ENCODE measurements at regions not wholly inside any gene's neighbourhood (a gene's known extent, or its start where the extent isn't known, plus 50 kb on each side); places are given as distances from the start of the nearest gene placed in this dataset.
"Not testable (repeated sequence)": the region's sequence is repeated elsewhere in the genome, so short reads cannot be mapped to it uniquely, and the experiment has no call there.

DNA sequence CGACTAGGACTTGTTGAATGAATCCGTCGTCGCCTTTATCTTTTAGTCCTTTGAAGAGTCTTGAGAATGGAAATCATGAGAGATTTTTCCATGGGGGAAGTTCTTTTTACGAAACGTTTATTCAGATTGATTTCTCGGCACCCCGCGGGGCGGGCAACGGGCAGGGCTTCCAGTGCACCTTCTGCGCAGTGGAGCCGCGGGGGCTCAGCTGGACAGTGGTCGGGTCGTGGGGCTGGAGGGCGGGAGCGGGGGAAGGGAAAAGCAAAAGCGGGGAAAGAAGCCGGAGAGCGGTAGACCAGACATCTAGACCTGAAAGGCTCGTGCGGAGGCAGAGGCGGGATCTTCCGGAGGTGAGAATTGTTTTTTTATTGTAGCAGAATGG lies 103.0 kb downstream of the NBPF11 start:
- H2AFZ ChIP-seq (ENCODE audit: low read depth, low read length, poor library complexity, severe bottlenecking); POLR2A ChIA-PET; H4K20me1 ChIP-seq (ENCODE audit: insufficient read depth); H3K4me1 ChIP-seq (ENCODE audit: control insufficient read depth in 1 of 2, insufficient read depth in 2 of 2, low read length in 2 of 2); H3K9me3 ChIP-seq (ENCODE audit: control insufficient read depth in 1 of 2, insufficient read depth in 1 of 2, low read depth in 1 of 2, low read length in 2 of 2); BruUV-seq (replicated peaks); intact Hi-C loops (cut with micrococcal nuclease); H3K27ac ChIP-seq (ENCODE audit: low read depth, low read length); H3K27me3 ChIP-seq (ENCODE audit: insufficient read depth, low read length); RAD21 ChIA-PET (ENCODE audit: low non-redundant PET in 1 of 2, low total read pairs in 2 of 2, uncharacterized antibody in 2 of 2, unreplicated experiment in 2 of 2); H3K36me3 ChIP-seq (ENCODE audit: control insufficient read depth in 1 of 2, insufficient read depth in 2 of 2, low read length in 2 of 2); H3K9ac ChIP-seq (ENCODE audit: low read length); ATAC-seq; H3K9me2 ChIP-seq (ENCODE audit: insufficient read depth); H3K4me2 ChIP-seq (ENCODE audit: low read length); H3K79me2 ChIP-seq (ENCODE audit: insufficient read depth, low read length); DNase-seq (ENCODE audit: low read depth, low spot score); CTCF ChIA-PET; H3K4me3 ChIP-seq (replicated peaks in 1 of 2; ENCODE audit: low read depth in 1 of 2, low read length in 2 of 2): not testable (repeated sequence)

DNA sequence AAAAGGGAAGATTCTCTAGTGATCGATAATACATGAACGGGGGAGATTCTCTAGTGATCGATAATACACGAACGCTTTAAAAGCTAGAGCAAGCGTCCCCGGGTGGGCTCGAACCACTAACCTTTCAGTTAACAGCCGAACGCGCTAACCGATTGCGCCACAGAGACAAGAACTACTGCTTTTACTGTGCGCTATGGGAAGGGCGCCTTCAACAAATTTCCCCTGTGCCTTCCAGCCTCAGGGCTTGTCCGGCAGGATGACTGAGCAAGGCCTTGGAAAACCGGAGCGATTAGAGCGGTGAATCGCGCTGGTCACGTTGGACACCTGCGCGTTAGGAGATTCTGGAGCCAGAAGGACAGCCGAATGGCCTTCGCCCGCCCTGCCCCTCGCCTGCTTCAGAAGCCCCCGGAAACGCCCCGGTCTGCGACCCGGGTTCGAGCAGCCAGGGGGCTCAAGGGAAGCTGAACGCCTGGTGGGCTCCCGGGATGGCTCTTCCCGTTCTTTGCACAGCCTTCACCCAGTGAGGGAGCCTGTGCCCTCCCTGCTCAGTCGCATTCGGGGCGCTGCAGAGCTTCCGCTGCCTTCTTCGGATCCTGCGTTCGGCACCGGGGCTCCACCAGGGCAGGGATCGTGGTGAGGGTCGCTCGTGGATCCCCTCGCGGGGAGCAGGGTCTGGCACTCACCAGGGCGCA lies 103.5 kb downstream of the NBPF11 start:
- ATAC-seq; H3K79me2 ChIP-seq (ENCODE audit: insufficient read depth, low read length); H3K9me3 ChIP-seq (ENCODE audit: control insufficient read depth in 1 of 2, insufficient read depth in 1 of 2, low read depth in 1 of 2, low read length in 2 of 2); POLR2A ChIA-PET; H3K27ac ChIP-seq (ENCODE audit: low read depth, low read length); H2AFZ ChIP-seq (ENCODE audit: low read depth, low read length, poor library complexity, severe bottlenecking); H3K36me3 ChIP-seq (ENCODE audit: control insufficient read depth in 1 of 2, insufficient read depth in 2 of 2, low read length in 2 of 2); BruUV-seq (replicated peaks); H3K4me2 ChIP-seq (ENCODE audit: low read length); H3K9me2 ChIP-seq (ENCODE audit: insufficient read depth); RAD21 ChIA-PET (ENCODE audit: low non-redundant PET in 1 of 2, low total read pairs in 2 of 2, uncharacterized antibody in 2 of 2, unreplicated experiment in 2 of 2); H3K9ac ChIP-seq (ENCODE audit: low read length); H3K27me3 ChIP-seq (ENCODE audit: insufficient read depth, low read length); H3K4me3 ChIP-seq (replicated peaks in 1 of 2; ENCODE audit: low read depth in 1 of 2, low read length in 2 of 2); DNase-seq (ENCODE audit: low read depth, low spot score); CTCF ChIA-PET; H3K4me1 ChIP-seq (ENCODE audit: control insufficient read depth in 1 of 2, insufficient read depth in 2 of 2, low read length in 2 of 2); intact Hi-C loops (cut with micrococcal nuclease); H4K20me1 ChIP-seq (ENCODE audit: insufficient read depth): not testable (repeated sequence)

- H3K4me1 ChIP-seq (ENCODE audit: control insufficient read depth in 1 of 2, insufficient read depth in 2 of 2, low read length in 2 of 2); RAD21 ChIA-PET (ENCODE audit: low non-redundant PET in 1 of 2, low total read pairs in 2 of 2, uncharacterized antibody in 2 of 2, unreplicated experiment in 2 of 2); H3K4me2 ChIP-seq (ENCODE audit: low read length); H3K79me2 ChIP-seq (ENCODE audit: insufficient read depth, low read length); H3K9me2 ChIP-seq (ENCODE audit: insufficient read depth); POLR2A ChIA-PET; H4K20me1 ChIP-seq (ENCODE audit: insufficient read depth); ATAC-seq; DNase-seq (ENCODE audit: low read depth, low spot score); H3K9ac ChIP-seq (ENCODE audit: low read length); H3K4me3 ChIP-seq (replicated peaks in 1 of 2; ENCODE audit: low read depth in 1 of 2, low read length in 2 of 2); CTCF ChIA-PET; BruUV-seq (replicated peaks); H3K27me3 ChIP-seq (ENCODE audit: insufficient read depth, low read length); H2AFZ ChIP-seq (ENCODE audit: low read depth, low read length, poor library complexity, severe bottlenecking); H3K9me3 ChIP-seq (ENCODE audit: control insufficient read depth in 1 of 2, insufficient read depth in 1 of 2, low read depth in 1 of 2, low read length in 2 of 2); intact Hi-C loops (cut with micrococcal nuclease); H3K27ac ChIP-seq (ENCODE audit: low read depth, low read length); H3K36me3 ChIP-seq (ENCODE audit: control insufficient read depth in 1 of 2, insufficient read depth in 2 of 2, low read length in 2 of 2): not testable (repeated sequence)
Observed at GRCh38 chr1:148045872-148046271, 106.2 kb downstream of the NBPF11 start.

GRCh38 chr1:148044495-148044894 lies 107.6 kb downstream of the NBPF11 start:
- intact Hi-C loops (cut with micrococcal nuclease); H3K9ac ChIP-seq (ENCODE audit: low read length); BruUV-seq (replicated peaks); DNase-seq (ENCODE audit: low read depth, low spot score); CTCF ChIA-PET; H3K9me2 ChIP-seq (ENCODE audit: insufficient read depth); RAD21 ChIA-PET (ENCODE audit: low non-redundant PET in 1 of 2, low total read pairs in 2 of 2, uncharacterized antibody in 2 of 2, unreplicated experiment in 2 of 2); H3K27ac ChIP-seq (ENCODE audit: low read depth, low read length); H3K36me3 ChIP-seq (ENCODE audit: control insufficient read depth in 1 of 2, insufficient read depth in 2 of 2, low read length in 2 of 2); H3K79me2 ChIP-seq (ENCODE audit: insufficient read depth, low read length); H4K20me1 ChIP-seq (ENCODE audit: insufficient read depth); H2AFZ ChIP-seq (ENCODE audit: low read depth, low read length, poor library complexity, severe bottlenecking); H3K4me1 ChIP-seq (ENCODE audit: control insufficient read depth in 1 of 2, insufficient read depth in 2 of 2, low read length in 2 of 2); POLR2A ChIA-PET; H3K9me3 ChIP-seq (ENCODE audit: control insufficient read depth in 1 of 2, insufficient read depth in 1 of 2, low read depth in 1 of 2, low read length in 2 of 2); H3K27me3 ChIP-seq (ENCODE audit: insufficient read depth, low read length); H3K4me3 ChIP-seq (replicated peaks in 1 of 2; ENCODE audit: low read depth in 1 of 2, low read length in 2 of 2): not testable (repeated sequence)
- peak; percentile 46; the same call in 1 of the 2 replicates for ATAC-seq
- H3K4me2 ChIP-seq (ENCODE audit: low read length): 0 out of 2 replicates have a peak overlapping the region, but pooled peaks have one; percentile 17
